OCI-LY1 (cell line): ENCODE measurements at regions not wholly inside any gene's neighbourhood (a gene's known extent, or its start where the extent isn't known, plus 50 kb on each side); places are given as distances from the start of the nearest gene placed in this dataset.

Source experiments
- H2AFZ ChIP-seq: fragments of 200-600 bp; sonication (generic), shearing (Covaris generic); 2 replicates; pipeline ENCODE4 v1.6.0; 2014; ENCODE audit warnings: antibody characterized with exemption, mild to moderate bottlenecking, low read length
- H3F3A ChIP-seq: fragments of 200-600 bp; sonication (generic), shearing (Covaris generic); 2 replicates; pipeline ENCODE4 v1.6.0; 2014; ENCODE audit warnings: mild to moderate bottlenecking, antibody characterized with exemption, low read length, moderate library complexity; ENCODE audit not compliant: insufficient read depth
- H3K27ac ChIP-seq: fragments of 200-600 bp; sonication (generic); 2 replicates; pipeline ENCODE4 v1.5.1; 2014; ENCODE audit warnings: low read length, mixed run types, mild to moderate bottlenecking, low read depth; ENCODE audit not compliant: poor library complexity, severe bottlenecking
- H3K27me3 ChIP-seq: fragments of 200-600 bp; sonication (generic); 2 replicates; pipeline ENCODE4 v1.6.0; 2014; ENCODE audit warnings: antibody characterized with exemption, mild to moderate bottlenecking, low read length, moderate library complexity; ENCODE audit not compliant: insufficient read depth
- H3K36me3 ChIP-seq: fragments of 200-600 bp; sonication (generic); 2 replicates; pipeline ENCODE4 v1.6.1; 2014; ENCODE audit warnings: mild to moderate bottlenecking, antibody characterized with exemption, low read length, moderate library complexity, mixed read lengths; ENCODE audit not compliant: insufficient read depth
- H3K4me1 ChIP-seq: fragments of 200-600 bp; sonication (generic); 2 replicates; pipeline ENCODE4 v1.5.1; 2014; ENCODE audit warnings: mild to moderate bottlenecking, low read length, moderate library complexity; ENCODE audit not compliant: insufficient read depth, severe bottlenecking
- H3K4me2 ChIP-seq: fragments of 200-600 bp; sonication (generic), shearing (Covaris generic); 2 replicates; pipeline ENCODE4 v1.6.1; 2014; ENCODE audit warnings: low read length
- H3K4me3 ChIP-seq: fragments of 200-600 bp; sonication (generic); 2 replicates; pipeline ENCODE4 v1.5.1; 2014; ENCODE audit warnings: low read length, low read depth, mild to moderate bottlenecking, mixed read lengths; ENCODE audit not compliant: poor library complexity, severe bottlenecking
- H3K79me2 ChIP-seq: fragments of 200-600 bp; shearing (Covaris generic); 2 replicates; pipeline ENCODE4 v1.6.1; 2016; ENCODE audit warnings: mixed run types, low read length, mixed read lengths; ENCODE audit not compliant: insufficient read depth
- H3K9ac ChIP-seq: fragments of 200-600 bp; sonication (generic), shearing (Covaris generic); 2 replicates; pipeline ENCODE4 v1.6.1; 2014; ENCODE audit warnings: mild to moderate bottlenecking, low read length, mixed read lengths
- H3K9me2 ChIP-seq: fragments of 200-600 bp; sonication (generic), shearing (Covaris generic); 2 replicates; pipeline ENCODE4 v1.6.1; 2014; ENCODE audit warnings: low read depth, mild to moderate bottlenecking, low read length, mixed read lengths
- H3K9me3 ChIP-seq: fragments of 200-600 bp; shearing (Covaris generic); 2 replicates; pipeline ENCODE4 v1.6.1; 2014; ENCODE audit warnings: low read length, mixed read lengths
- H4K20me1 ChIP-seq: fragments of 200-600 bp; sonication (generic), shearing (Covaris generic); 2 replicates; pipeline ENCODE4 v1.6.0; 2016; ENCODE audit warnings: mild to moderate bottlenecking, low read length; ENCODE audit not compliant: insufficient read depth
- EZH2 ChIP-seq: fragments of 200-600 bp; sonication (generic), shearing (Covaris generic); IDR thresholded peaks from 2 replicates; pipeline ENCODE4 v1.8.0; 2017; ENCODE audit warnings: borderline replicate concordance, mixed run types, mild to moderate bottlenecking, antibody characterized with exemption, low read length, moderate library complexity, mixed read lengths
- TF ChIP-seq, protein P1 (sequence below): fragments of 200-600 bp; sonication (generic), shearing (Covaris generic); IDR thresholded peaks from 2 replicates; pipeline ENCODE4 v1.5.1; 2017; ENCODE audit warnings: mild to moderate bottlenecking, antibody characterized with exemption, low read length, moderate library complexity, mixed read lengths

DNA sequence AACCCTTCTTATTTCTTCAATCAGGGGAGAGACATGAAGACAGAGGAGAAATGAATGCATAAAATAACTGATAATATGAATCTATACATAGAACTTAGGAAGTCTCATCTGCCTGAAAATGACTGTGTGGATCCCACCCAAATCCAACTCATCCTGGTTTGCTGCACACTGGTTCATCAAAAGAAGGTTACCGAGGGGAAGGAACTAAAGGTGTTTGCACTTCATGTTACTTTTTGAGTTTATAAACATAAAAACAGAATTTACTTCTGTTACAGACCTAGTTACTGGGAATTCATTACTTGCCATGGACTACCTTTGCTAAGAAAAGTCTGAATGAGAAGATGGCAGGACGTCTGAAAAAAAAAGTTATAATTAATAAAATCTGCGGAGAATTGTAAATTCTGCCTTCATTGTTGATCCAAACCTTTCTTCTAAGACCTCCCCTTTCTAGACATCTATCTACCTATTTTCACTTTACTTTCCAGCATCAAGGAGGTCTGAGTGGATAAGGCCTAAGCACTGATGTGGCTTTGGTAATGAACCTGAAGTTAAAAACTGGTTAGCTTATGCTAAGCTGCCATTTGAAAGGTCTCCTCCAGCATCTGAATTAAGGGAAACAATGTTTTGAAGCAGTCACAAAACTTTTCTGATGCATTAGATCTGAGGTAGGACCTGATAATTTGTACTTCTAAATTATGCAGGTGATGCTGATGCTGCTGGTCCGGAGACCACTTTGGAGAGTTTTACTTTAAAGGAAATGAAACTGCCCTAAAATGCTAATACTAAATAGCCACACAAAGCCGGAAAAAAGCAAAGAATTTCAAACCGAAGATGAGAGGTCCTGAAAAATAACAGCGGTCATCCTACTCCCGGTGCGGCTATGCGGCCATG lies 84.0 kb downstream of the HFE start:
- peak overlapping the region; percentile 95 for H3K27ac ChIP-seq
- H3K9ac ChIP-seq: peak overlapping the region; percentile 80
- peak overlapping the region; percentile 81 for H3K4me2 ChIP-seq
- no peak overlapping the region for H2AFZ ChIP-seq
- H3K4me1 ChIP-seq: peaks cover 57% of the 10 kb centered on the region
- peak overlapping the region; percentile 69 for H3K4me3 ChIP-seq
- TF ChIP-seq, protein P1, sequence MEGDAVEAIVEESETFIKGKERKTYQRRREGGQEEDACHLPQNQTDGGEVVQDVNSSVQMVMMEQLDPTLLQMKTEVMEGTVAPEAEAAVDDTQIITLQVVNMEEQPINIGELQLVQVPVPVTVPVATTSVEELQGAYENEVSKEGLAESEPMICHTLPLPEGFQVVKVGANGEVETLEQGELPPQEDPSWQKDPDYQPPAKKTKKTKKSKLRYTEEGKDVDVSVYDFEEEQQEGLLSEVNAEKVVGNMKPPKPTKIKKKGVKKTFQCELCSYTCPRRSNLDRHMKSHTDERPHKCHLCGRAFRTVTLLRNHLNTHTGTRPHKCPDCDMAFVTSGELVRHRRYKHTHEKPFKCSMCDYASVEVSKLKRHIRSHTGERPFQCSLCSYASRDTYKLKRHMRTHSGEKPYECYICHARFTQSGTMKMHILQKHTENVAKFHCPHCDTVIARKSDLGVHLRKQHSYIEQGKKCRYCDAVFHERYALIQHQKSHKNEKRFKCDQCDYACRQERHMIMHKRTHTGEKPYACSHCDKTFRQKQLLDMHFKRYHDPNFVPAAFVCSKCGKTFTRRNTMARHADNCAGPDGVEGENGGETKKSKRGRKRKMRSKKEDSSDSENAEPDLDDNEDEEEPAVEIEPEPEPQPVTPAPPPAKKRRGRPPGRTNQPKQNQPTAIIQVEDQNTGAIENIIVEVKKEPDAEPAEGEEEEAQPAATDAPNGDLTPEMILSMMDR: no peak
- TF ChIP-seq EZH2: no peak
- no peaks in the 10 kb centered on the region for H3K9me3 ChIP-seq
- H3K79me2 ChIP-seq: no peaks in the 10 kb centered on the region
- H3K9me2 ChIP-seq: no peaks in the 10 kb centered on the region
- 0 out of 2 replicates have a peak, but pooled peaks cover 5% of the 10 kb centered on the region for H3F3A ChIP-seq
- H3K36me3 ChIP-seq: no peaks in the 10 kb centered on the region
- no peaks in the 10 kb centered on the region for H3K27me3 ChIP-seq
- H4K20me1 ChIP-seq: no peaks in the 10 kb centered on the region

- TF ChIP-seq, protein P1: no peak
- TF ChIP-seq EZH2: no peak
Measured at GRCh38 chr6:26172608-26172968, 85.4 kb downstream of the HFE start.

DNA sequence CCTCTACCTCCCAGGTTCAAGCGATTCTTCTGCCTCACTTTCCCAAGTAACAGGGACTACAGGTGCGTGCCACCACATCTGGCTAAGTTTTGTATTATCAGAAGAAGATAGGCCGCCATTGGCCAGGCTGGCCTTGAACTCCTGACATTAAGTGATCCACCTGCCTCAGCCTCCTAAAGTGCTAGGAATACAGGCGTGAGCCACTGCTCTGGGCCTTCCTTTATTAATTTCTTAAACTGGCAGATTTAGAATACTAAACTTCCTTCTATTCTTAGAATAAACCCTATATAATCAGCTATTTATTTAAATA lies 86.6 kb downstream of the HFE start:
- H2AFZ ChIP-seq: no peak overlapping the region
- H3K9me2 ChIP-seq: no peaks in the 10 kb centered on the region
- H3K79me2 ChIP-seq: no peaks in the 10 kb centered on the region
- 0 out of 2 replicates have a peak, but pooled peaks cover 5% of the 10 kb centered on the region for H3F3A ChIP-seq
- no peaks in the 10 kb centered on the region for H3K36me3 ChIP-seq
- no peaks in the 10 kb centered on the region for H3K9me3 ChIP-seq
- H4K20me1 ChIP-seq: no peaks in the 10 kb centered on the region
- H3K27ac ChIP-seq: peak overlapping the region; percentile 95
- peak overlapping the region; percentile 39 for H3K9ac ChIP-seq
- peak overlapping the region; percentile 81 for H3K4me2 ChIP-seq
- TF ChIP-seq, protein P1: no peak
- TF ChIP-seq EZH2: no peak
- no peaks in the 10 kb centered on the region for H3K27me3 ChIP-seq
- peaks cover 52% of the 10 kb centered on the region for H3K4me1 ChIP-seq
- H3K4me3 ChIP-seq: peak overlapping the region; percentile 69

More at GRCh38 chr6:26172608-26172968, 85.4 kb downstream of the HFE start:
- Histone ChIP-seq H3K9me2 (no peaks in the 10 kb centered on the region), H3K27ac (peak overlapping the region; percentile 95), H3K79me2 (no peaks in the 10 kb centered on the region), H3F3A (0 out of 2 replicates have a peak, but pooled peaks cover 5% of the 10 kb centered on the region), H3K4me1 (peaks cover 52% of the 10 kb centered on the region), H2AFZ (no peak overlapping the region), H3K9ac (peak overlapping the region; percentile 80), H3K4me3 (peak overlapping the region; percentile 69), H3K27me3 (no peaks in the 10 kb centered on the region), H3K4me2 (peak overlapping the region; percentile 81), H3K36me3 (no peaks in the 10 kb centered on the region), H4K20me1 (no peaks in the 10 kb centered on the region), H3K9me3 (no peaks in the 10 kb centered on the region)
